Fibroblast of mammary gland (primary cell): ENCODE measurements at regions not wholly inside any gene's neighbourhood (a gene's known extent, or its start where the extent isn't known, plus 50 kb on each side); places are given as distances from the start of the nearest gene placed in this dataset.

Experiments
- DNase-seq: peaks from one replicate; pipeline ENCODE4 v3.0.0-alpha.2; 2010; ENCODE audit warnings: low read depth
- H3K4me3 ChIP-seq: 2 replicates; pipeline ENCODE4 v1.5.1; 2011; ENCODE audit warnings: low read depth, mild to moderate bottlenecking, low read length, moderate library complexity; ENCODE audit not compliant: control insufficient read depth
- TF ChIP-seq, protein P1 (sequence below): conservative IDR thresholded peaks from 2 replicates; pipeline ENCODE4 v1.5.1; 2011; ENCODE audit warnings: low read depth, low read length, inconsistent platforms; ENCODE audit not compliant: control insufficient read depth, insufficient read depth

DNA sequence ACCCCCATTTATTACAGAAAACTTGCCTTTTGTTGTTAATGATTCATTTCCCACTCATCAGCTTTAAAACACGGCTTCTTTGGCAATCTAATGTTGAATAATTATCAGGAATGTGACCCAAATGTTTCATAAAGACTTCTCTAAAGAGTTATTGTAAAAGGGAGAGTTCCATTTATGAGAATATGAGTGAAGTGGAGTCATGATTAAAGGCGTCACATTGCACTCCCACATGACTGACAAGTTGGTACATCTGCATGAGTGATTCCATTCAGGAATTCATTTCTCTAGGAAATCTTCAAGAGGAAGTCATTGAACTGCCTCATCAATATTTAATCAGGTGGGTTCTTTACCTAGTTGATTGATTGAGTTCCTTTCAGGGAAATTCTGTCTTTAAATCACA, 184.8 kb downstream of the LNPK start:
- DNase-seq = no peak
- H3K4me3 ChIP-seq = no peak overlapping the region
- TF ChIP-seq, protein P1, sequence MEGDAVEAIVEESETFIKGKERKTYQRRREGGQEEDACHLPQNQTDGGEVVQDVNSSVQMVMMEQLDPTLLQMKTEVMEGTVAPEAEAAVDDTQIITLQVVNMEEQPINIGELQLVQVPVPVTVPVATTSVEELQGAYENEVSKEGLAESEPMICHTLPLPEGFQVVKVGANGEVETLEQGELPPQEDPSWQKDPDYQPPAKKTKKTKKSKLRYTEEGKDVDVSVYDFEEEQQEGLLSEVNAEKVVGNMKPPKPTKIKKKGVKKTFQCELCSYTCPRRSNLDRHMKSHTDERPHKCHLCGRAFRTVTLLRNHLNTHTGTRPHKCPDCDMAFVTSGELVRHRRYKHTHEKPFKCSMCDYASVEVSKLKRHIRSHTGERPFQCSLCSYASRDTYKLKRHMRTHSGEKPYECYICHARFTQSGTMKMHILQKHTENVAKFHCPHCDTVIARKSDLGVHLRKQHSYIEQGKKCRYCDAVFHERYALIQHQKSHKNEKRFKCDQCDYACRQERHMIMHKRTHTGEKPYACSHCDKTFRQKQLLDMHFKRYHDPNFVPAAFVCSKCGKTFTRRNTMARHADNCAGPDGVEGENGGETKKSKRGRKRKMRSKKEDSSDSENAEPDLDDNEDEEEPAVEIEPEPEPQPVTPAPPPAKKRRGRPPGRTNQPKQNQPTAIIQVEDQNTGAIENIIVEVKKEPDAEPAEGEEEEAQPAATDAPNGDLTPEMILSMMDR = no peak

- H3K4me3 ChIP-seq = no peak overlapping the region
- TF ChIP-seq, protein P1 = no peak
- DNase-seq = peak; percentile 63
These were observed 186.5 kb downstream of the LNPK start for GRCh38 chr2:175815537-175815936.

GRCh38 chr2:175811971-175812370, 190.1 kb downstream of the LNPK start:
- peak; percentile 45 for DNase-seq
- TF ChIP-seq, protein P1 = no peak
- H3K4me3 ChIP-seq = no peak overlapping the region

- TF ChIP-seq, protein P1 = no peak
- no peak overlapping the region for H3K4me3 ChIP-seq
- DNase-seq = no peak
These were observed 193.2 kb downstream of the LNPK start for GRCh38 chr2:175808858-175809257.

- DNase-seq = no peak
- no peak overlapping the region for H3K4me3 ChIP-seq
- TF ChIP-seq, protein P1 = no peak
These were observed 194.0 kb downstream of the LNPK start for GRCh38 chr2:175808078-175808477.

DNA sequence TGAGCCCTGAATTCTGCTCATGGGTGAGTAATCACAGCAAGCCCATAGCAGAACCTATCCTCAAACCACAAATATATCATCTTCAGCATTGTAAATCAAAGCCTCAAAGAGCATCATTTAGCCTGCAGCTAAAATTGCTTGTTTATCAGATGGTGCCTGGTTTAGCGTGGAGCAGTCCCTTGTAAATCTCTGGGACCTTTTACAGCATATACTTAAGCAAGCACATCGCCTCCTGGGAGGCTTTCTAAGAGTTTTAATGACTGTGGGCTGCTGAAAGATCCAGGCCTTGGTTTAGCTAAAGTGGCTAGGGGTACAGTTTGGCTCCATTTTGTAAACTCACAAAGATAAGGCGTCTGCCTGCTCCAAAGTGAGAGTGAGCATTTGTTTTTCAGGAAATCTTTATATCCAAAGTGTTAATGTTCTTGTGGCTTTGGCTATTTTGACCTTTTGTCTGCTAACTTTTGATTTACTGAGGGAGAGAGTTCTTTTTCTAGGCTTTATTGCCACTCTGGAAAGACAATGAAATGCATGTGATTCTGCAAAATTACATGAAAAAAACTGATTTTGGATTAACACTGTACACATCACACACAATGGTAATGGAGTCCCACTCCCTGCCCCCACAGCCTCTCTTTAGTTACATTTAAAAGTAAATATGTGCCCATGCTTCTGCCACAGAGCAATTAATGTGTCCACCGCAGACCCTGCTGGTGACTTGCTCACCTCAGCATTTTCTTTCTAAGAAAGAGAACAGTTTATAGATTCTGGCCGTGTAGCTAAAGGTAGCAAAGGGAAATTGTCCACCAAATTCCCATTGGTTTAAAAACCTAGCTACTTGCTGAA, 194.8 kb downstream of the LNPK start:
- peak; percentile 32 for DNase-seq
- H3K4me3 ChIP-seq = no peak overlapping the region
- TF ChIP-seq, protein P1 = no peak
